Stimulated activated CD8-positive, alpha-beta memory T cell treated with anti-CD3 and anti-CD28 coated beads, Interleukin-4, amount 100 ng/mL, for 48 hours (primary cell): ENCODE measurements at regions not wholly inside any gene's neighbourhood (a gene's known extent, or its start where the extent isn't known, plus 50 kb on each side); places are given as distances from the start of the nearest gene placed in this dataset.

ENCODE experiments used
- DNase-seq: peaks from one replicate; pipeline ENCODE4 v3.0.0-alpha.2; 2020

- DNase-seq, result no peak
Observed at GRCh38 chr16:55125818-55126385, 195.2 kb downstream of the IRX5 start.

DNA sequence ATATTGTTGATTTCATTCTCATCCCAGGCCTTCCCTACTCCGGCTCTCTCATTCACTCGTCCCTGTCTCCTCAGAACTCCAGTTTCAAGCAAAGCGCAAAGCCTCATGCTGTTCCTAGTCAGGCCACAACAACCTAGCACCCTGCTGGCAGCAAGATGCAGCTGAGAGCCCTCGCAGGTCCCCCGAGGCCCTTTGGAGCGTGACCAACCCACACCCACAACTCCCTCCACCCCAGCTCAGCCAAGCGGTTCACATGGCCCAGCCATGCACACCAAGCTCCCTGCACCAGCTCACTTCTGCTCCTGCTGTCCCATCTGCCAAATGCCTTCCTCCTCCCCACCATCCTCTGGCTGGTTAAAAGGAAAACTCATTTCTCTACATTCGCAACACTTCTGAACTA, 195.8 kb downstream of the IRX5 start:
- no peak for DNase-seq

DNA sequence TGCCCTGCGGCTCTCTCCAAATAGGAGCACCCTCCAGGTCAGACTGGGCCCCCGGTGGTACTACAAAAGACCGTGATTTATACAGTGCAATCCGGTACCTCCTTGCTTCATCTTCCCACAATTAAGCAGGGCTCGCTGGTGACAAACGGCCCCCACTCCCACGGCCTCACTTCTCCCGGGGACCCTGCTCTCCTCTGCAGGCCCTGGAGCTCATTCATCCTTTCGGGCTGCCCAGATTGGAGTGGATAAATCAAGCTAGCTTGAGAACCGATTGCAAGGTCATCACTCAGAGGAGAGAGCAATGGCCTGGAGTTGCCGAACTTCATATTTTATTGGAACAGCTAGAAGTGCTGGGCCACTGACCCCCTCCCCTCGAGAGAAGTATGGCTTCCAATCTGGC, 193.5 kb upstream of the IRX6 start:
- DNase-seq, result no peak

GRCh38 chr16:55130911-55131310, 193.1 kb upstream of the IRX6 start:
- DNase-seq, result no peak

- DNase-seq, result no peak
Observed at GRCh38 chr16:55133654-55134053, 190.3 kb upstream of the IRX6 start.

DNA sequence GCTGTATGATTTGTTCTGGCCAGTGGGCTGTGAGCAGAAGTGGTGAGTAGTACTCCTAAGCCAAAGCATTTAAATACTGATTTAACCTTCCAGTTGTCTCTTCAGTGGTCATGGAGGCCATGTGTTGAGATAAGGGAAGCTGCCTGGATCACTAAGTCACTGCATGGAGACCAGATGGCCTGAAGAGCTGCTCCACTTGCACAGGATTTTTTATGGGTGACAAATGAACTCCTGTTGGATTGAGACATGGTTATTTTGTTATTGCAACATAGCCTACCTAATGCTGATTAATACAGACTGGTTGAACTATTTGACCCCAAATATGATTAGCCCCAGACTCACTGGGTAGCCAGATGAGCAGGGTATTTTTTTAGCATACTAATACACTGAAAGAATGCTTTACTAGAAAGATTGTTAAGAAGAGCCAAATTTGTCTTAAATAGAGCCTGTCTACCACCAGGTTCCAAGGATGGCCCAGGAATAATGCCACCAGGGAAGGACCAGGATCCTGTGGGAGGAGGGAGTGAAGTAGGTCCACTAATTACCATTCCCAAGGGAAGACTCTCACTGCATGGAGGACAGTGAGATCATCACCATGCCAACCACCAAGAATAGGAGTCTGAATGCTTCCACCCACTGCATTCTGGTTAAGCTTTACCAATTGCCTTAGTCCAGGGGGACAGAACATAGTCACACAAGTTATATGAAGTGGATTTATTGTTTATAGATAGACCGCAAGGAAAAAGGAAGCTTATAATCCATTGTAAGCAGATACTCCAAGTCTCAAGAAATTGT, 187.4 kb upstream of the IRX6 start:
- DNase-seq, result no peak

DNA sequence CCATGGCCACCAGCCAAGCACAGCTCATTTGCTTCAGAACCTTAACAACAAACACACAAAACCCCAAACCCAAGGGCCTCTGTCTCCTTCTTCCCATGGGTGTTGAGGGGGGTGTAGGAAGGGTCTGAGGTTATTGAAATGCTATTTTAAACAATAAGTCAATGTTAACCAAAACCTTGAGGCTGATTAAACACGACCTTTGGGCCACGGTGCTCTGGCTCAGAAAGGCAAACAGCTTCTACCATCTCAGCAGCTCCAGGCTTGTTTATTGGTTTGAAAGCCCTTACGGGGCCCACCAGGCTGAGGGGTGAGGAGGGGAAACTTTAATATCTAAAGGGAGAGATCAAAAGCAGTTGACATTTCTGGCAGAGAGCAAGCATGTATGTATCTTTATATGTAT, 185.7 kb upstream of the IRX6 start:
- DNase-seq, result no peak

GRCh38 chr16:55142405-55142804, 181.6 kb upstream of the IRX6 start:
- DNase-seq, result no peak

- no peak for DNase-seq
Observed at GRCh38 chr16:55144651-55145050, 179.4 kb upstream of the IRX6 start.

DNA sequence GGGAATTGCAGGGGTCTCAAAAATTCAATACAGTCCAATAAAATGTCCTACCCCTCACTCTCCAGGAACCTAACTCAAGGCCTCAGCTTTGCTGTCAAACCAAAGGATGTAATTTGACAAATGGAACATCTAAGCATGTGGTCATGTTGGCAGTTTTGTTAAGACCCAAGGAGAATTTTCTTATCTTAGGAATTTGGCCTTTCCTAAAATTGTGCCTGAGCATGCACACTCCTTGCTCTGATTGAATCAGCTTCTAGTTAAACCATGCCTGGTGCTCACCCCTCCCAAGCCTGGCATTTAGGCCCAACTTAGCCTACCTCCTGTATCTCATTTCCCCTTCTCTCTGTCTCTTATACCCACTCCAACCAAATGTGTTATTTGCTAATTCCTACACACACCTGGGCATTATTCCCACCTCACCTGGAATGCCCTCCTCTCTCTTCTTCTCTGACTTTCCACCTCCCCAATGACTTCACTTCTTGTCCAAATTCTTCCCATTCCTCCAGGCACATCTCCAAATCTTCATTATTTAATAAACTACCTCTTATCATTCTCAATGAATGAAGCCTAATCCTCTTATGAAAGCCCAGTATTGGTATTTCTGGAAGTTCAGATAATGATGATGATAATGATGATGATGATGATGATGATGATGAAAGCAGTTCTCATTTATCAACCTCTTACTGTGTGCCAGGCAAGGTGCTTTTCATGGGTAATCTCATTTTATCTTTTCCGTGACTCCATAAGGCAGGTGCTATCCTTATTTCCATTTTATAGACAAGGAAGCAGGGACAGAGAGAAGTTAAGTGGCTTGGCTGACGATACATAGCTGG, 178.0 kb upstream of the IRX6 start:
- DNase-seq, result no peak

DNA sequence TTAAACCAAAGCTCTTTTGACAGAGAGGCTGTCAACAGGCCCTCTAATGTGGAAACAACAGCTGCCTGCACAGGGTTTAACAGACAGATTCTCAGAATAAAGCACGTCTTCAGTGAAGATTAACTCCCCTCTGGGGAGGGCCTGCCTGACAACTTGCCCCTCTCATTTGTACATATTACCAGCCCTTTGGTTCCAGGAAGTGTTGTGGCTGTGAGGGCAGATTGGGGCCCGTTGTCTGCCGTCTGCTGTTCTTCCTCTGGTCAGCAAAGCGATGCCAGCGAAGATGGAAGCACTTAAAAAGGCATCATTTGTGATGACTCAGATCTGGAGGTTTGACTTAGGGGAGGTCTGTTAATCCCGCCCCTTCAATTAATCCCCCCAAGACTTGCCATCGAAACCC, 177.0 kb upstream of the IRX6 start:
- no peak for DNase-seq

- no peak for DNase-seq
Observed at GRCh38 chr16:55147396-55147795, 176.6 kb upstream of the IRX6 start.

DNA sequence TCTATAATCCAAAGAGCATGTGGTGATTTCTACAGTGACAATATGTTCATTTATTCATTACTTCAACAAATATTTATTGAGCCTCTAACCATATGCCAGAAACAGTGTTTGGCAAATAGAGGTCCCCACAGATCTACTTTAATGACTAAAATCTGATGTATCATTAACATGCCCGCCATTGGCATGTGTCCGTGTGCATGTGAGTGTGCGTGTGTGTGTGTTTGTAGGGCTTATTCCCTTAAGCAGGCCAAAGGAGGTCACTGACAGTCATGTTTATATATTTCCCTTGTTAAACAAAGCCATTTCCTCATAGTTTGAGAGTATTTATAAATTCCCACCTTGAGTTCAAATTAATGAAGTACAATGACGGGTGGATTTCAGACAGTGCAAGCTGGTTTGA, 174.4 kb upstream of the IRX6 start:
- DNase-seq, result no peak

DNA sequence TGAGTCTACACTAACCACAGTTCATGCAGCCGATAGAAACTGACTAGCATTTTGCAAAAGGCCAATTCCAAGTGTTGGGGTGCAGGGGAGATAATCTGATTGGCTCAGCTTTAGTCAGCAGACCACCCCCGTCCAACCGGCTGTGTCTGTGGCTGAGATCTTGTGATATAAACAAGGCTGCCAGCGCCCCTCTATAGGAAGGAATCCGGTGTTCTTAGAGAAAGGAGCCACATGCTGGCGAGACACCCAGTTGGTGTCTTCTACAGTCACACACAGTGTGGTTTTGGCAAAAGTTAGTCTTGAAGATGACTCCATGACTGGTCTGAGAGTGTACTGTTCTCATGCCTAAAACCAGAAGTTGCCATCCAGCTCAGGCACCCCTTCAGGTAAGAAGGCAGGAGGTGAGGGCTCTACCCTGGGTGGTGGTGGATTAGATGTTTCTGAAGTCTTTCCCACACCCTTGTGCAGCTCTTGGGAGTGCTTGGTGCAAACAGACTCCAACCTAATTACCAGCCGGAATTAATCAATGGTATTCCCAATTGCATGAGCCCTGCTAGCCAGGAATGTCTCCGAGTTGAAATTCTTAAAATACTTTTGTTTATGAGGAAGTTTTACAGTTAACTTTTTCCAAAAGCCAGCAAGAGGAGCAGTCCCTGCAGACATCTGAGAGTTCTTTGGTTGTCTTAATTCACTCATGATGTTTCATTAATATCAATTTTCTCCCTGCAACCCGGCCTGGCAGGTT, 172.3 kb upstream of the IRX6 start:
- DNase-seq, result no peak

GRCh38 chr16:55152875-55153390, 171.1 kb upstream of the IRX6 start:
- DNase-seq, result no peak

- DNase-seq, result no peak
Observed at GRCh38 chr16:55154262-55154661, 169.7 kb upstream of the IRX6 start.

- no peak for DNase-seq
Observed at GRCh38 chr16:55154956-55155355, 169.0 kb upstream of the IRX6 start.

DNA sequence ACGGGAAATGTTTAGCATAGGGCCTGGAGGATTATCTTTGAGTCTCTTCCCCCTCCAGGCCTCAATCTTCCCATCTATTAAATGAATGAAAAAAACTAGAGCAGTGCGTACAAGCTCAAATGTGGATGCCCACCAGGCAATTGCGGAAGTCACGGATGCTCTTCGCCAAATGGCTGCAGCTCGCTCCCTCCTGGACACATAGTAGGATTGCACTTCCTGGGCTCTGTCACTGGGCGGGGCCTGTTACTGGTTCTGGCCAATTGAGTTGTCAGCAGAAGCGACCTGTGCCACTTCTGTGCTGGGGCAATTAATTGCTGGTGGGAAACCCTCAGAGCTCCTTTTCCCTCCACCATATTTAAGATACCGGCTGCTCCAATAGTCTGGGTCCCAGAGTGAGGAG, 168.2 kb upstream of the IRX6 start:
- no peak for DNase-seq

GRCh38 chr16:55169780-55170179, 154.2 kb upstream of the IRX6 start:
- no peak for DNase-seq

GRCh38 chr16:55171241-55171640, 152.8 kb upstream of the IRX6 start:
- DNase-seq, result no peak

- DNase-seq, result no peak
Observed at GRCh38 chr16:55175389-55175788, 148.6 kb upstream of the IRX6 start.

- DNase-seq, result no peak
Observed at GRCh38 chr16:55176901-55177300, 147.1 kb upstream of the IRX6 start.

DNA sequence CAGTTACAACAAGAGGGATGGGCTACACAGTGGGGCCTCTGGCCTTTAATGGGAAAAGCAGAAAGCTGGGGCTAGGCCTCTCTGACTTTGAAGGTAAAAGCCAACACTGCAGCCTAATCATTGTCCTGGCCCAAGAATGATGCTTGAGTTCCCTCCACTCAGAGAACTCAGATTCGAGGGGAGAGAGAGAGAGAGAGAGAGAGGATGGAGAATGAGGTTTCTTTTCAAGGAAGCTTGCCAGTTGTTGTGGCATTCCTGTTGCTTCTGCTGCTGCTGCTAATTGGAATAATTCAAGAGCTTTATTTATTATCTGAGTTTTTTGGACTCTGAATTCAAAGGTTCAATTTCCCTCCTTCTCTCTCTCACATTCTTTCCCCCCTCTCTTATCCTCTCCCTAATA, 144.6 kb upstream of the IRX6 start:
- no peak for DNase-seq
